ENCODE measurements at regions not wholly inside any gene's neighbourhood (a gene's known extent, or its start where the extent isn't known, plus 50 kb on each side); places are given as distances from the start of the nearest gene placed in this dataset.

GRCh38 chr6:159499034-159499433, 194.0 kb downstream of the SOD2 start:
- Mint-ChIP-seq H3K9me3 (peaks cover 5% of the 10 kb centered on the region), H3K27me3 (peaks cover 25% of the 10 kb centered on the region)

GRCh38 chr6:159494586-159494972, 198.5 kb downstream of the SOD2 start:
- Mint-ChIP-seq H3K27ac (no peak overlapping the region), H3K27me3 (peaks cover 24% of the 10 kb centered on the region), H3K9me3 (peaks cover 5% of the 10 kb centered on the region), H3K4me1 (ENCODE audit: low read depth) (no peaks in the 10 kb centered on the region), H3K4me3 (no peak overlapping the region), H3K36me3 (ENCODE audit: low read depth) (no peaks in the 10 kb centered on the region)
- no peak for DNase-seq

More at GRCh38 chr6:159499034-159499433, 194.0 kb downstream of the SOD2 start:
- Mint-ChIP-seq H3K4me3 (no peak overlapping the region), H3K36me3 (ENCODE audit: low read depth) (no peaks in the 10 kb centered on the region), H3K4me1 (ENCODE audit: low read depth) (no peaks in the 10 kb centered on the region), H3K27ac (no peak overlapping the region)
- no peak for DNase-seq

GRCh38 chr6:159493898-159494585, 199.0 kb downstream of the SOD2 start:
- H3K36me3 Mint-ChIP-seq (ENCODE audit: low read depth): no peaks in the 10 kb centered on the region
- H3K9me3 Mint-ChIP-seq: peaks cover 5% of the 10 kb centered on the region
- H3K4me1 Mint-ChIP-seq (ENCODE audit: low read depth): no peaks in the 10 kb centered on the region
- peaks cover 24% of the 10 kb centered on the region for H3K27me3 Mint-ChIP-seq
- DNase-seq: no peak
- H3K27ac Mint-ChIP-seq: no peak overlapping the region
- no peak overlapping the region for H3K4me3 Mint-ChIP-seq

GRCh38 chr6:159493231-159493897, 199.7 kb downstream of the SOD2 start:
- H3K27ac Mint-ChIP-seq: no peak overlapping the region
- peaks cover 3% of the 10 kb centered on the region for H3K9me3 Mint-ChIP-seq
- no peaks in the 10 kb centered on the region for H3K4me1 Mint-ChIP-seq (ENCODE audit: low read depth)
- no peak overlapping the region for H3K4me3 Mint-ChIP-seq
- H3K27me3 Mint-ChIP-seq: peaks cover 24% of the 10 kb centered on the region
- no peaks in the 10 kb centered on the region for H3K36me3 Mint-ChIP-seq (ENCODE audit: low read depth)
- no peak for DNase-seq

GRCh38 chr6:159490298-159490937, 202.6 kb downstream of the SOD2 start:
- Mint-ChIP-seq H3K27me3 (peaks cover 18% of the 10 kb centered on the region), H3K4me1 (ENCODE audit: low read depth) (no peaks in the 10 kb centered on the region), H3K27ac (no peak overlapping the region), H3K36me3 (ENCODE audit: low read depth) (no peaks in the 10 kb centered on the region), H3K4me3 (no peak overlapping the region), H3K9me3 (no peaks in the 10 kb centered on the region)
- no peak for DNase-seq

GRCh38 chr6:159487636-159488035, 205.4 kb downstream of the SOD2 start:
- no peaks in the 10 kb centered on the region for H3K9me3 Mint-ChIP-seq
- H3K27me3 Mint-ChIP-seq: peaks cover 22% of the 10 kb centered on the region
- no peak overlapping the region for H3K4me3 Mint-ChIP-seq
- DNase-seq: no peak
- H3K36me3 Mint-ChIP-seq (ENCODE audit: low read depth): no peaks in the 10 kb centered on the region
- no peak overlapping the region for H3K27ac Mint-ChIP-seq
- no peaks in the 10 kb centered on the region for H3K4me1 Mint-ChIP-seq (ENCODE audit: low read depth)

GRCh38 chr6:159483259-159483658, 209.8 kb downstream of the SOD2 start:
- Mint-ChIP-seq H3K36me3 (ENCODE audit: low read depth) (no peaks in the 10 kb centered on the region), H3K9me3 (no peaks in the 10 kb centered on the region), H3K27ac (no peak overlapping the region), H3K27me3 (peaks cover 35% of the 10 kb centered on the region), H3K4me3 (no peak overlapping the region), H3K4me1 (ENCODE audit: low read depth) (no peaks in the 10 kb centered on the region)
- DNase-seq: no peak

- no peak overlapping the region for H3K4me3 Mint-ChIP-seq
- H3K36me3 Mint-ChIP-seq (ENCODE audit: low read depth): no peaks in the 10 kb centered on the region
- H3K4me1 Mint-ChIP-seq (ENCODE audit: low read depth): no peaks in the 10 kb centered on the region
- H3K27ac Mint-ChIP-seq: no peak overlapping the region
- DNase-seq: no peak
- H3K9me3 Mint-ChIP-seq: no peaks in the 10 kb centered on the region
- H3K27me3 Mint-ChIP-seq: peaks cover 35% of the 10 kb centered on the region
These were observed 211.1 kb downstream of the SOD2 start for GRCh38 chr6:159481897-159482296.

GRCh38 chr6:159480471-159480870, 212.6 kb downstream of the SOD2 start:
- no peak for DNase-seq
- Mint-ChIP-seq H3K4me1 (ENCODE audit: low read depth) (no peaks in the 10 kb centered on the region), H3K36me3 (ENCODE audit: low read depth) (no peaks in the 10 kb centered on the region), H3K27me3 (peaks cover 35% of the 10 kb centered on the region), H3K4me3 (no peak overlapping the region), H3K9me3 (no peaks in the 10 kb centered on the region), H3K27ac (no peak overlapping the region)

GRCh38 chr6:159479146-159479545, 213.9 kb downstream of the SOD2 start:
- Mint-ChIP-seq H3K27me3 (peaks cover 30% of the 10 kb centered on the region), H3K9me3 (no peaks in the 10 kb centered on the region), H3K36me3 (ENCODE audit: low read depth) (no peaks in the 10 kb centered on the region), H3K4me3 (no peak overlapping the region), H3K27ac (no peak overlapping the region), H3K4me1 (ENCODE audit: low read depth) (no peaks in the 10 kb centered on the region)
- DNase-seq: no peak

- H3K36me3 Mint-ChIP-seq (ENCODE audit: low read depth): no peaks in the 10 kb centered on the region
- no peak overlapping the region for H3K4me3 Mint-ChIP-seq
- no peak for DNase-seq
- no peaks in the 10 kb centered on the region for H3K4me1 Mint-ChIP-seq (ENCODE audit: low read depth)
- H3K27me3 Mint-ChIP-seq: peaks cover 2% of the 10 kb centered on the region
- H3K9me3 Mint-ChIP-seq: no peaks in the 10 kb centered on the region
- no peak overlapping the region for H3K27ac Mint-ChIP-seq
These were observed 219.4 kb downstream of the SOD2 start for GRCh38 chr6:159473475-159474263.

GRCh38 chr6:159470397-159470796, 222.6 kb downstream of the SOD2 start:
- no peak overlapping the region for H3K27ac Mint-ChIP-seq
- no peaks in the 10 kb centered on the region for H3K9me3 Mint-ChIP-seq
- DNase-seq: no peak
- H3K4me1 Mint-ChIP-seq (ENCODE audit: low read depth): peaks cover 5% of the 10 kb centered on the region
- H3K27me3 Mint-ChIP-seq: peaks cover 18% of the 10 kb centered on the region
- H3K36me3 Mint-ChIP-seq (ENCODE audit: low read depth): no peaks in the 10 kb centered on the region
- H3K4me3 Mint-ChIP-seq: no peak overlapping the region

GRCh38 chr6:159469443-159469842, 223.6 kb downstream of the SOD2 start:
- H3K4me3 Mint-ChIP-seq: no peak overlapping the region
- H3K4me1 Mint-ChIP-seq (ENCODE audit: low read depth): peaks cover 5% of the 10 kb centered on the region
- peaks cover 18% of the 10 kb centered on the region for H3K27me3 Mint-ChIP-seq
- H3K9me3 Mint-ChIP-seq: no peaks in the 10 kb centered on the region
- H3K27ac Mint-ChIP-seq: no peak overlapping the region
- no peak for DNase-seq
- no peaks in the 10 kb centered on the region for H3K36me3 Mint-ChIP-seq (ENCODE audit: low read depth)

- Mint-ChIP-seq H3K9me3 (no peaks in the 10 kb centered on the region), H3K27ac (no peak overlapping the region), H3K36me3 (ENCODE audit: low read depth) (no peaks in the 10 kb centered on the region), H3K4me3 (no peak overlapping the region), H3K27me3 (peaks cover 18% of the 10 kb centered on the region), H3K4me1 (ENCODE audit: low read depth) (peaks cover 5% of the 10 kb centered on the region)
- no peak for DNase-seq
These were observed 224.0 kb downstream of the SOD2 start for GRCh38 chr6:159468994-159469393.
